MV-4-11 (cell line): ENCODE measurements at regions not wholly inside any gene's neighbourhood (a gene's known extent, or its start where the extent isn't known, plus 50 kb on each side); places are given as distances from the start of the nearest gene placed in this dataset.
A peak's percentile ranks its signal among the peaks of the same experiment; 100 is the strongest.

Experiments
- DNase-seq: peaks from one replicate; lab custom pipeline; 2025; lab: John Stamatoyannopoulos, UW

- no peak for DNase-seq
These were observed 318.0 kb upstream of the PUM3 start for GRCh38 chr9:3161912-3162311.

- no peak for DNase-seq
These were observed 313.1 kb upstream of the PUM3 start for GRCh38 chr9:3157011-3157410.

GRCh38 chr9:3151672-3152576, 308.0 kb upstream of the PUM3 start:
- DNase-seq = no peak

- no peak for DNase-seq
These were observed 306.2 kb upstream of the PUM3 start for GRCh38 chr9:3150074-3150473.

GRCh38 chr9:3138231-3139229, 294.6 kb upstream of the PUM3 start:
- no peak for DNase-seq

- DNase-seq = peak; percentile 73
These were observed 293.4 kb upstream of the PUM3 start for GRCh38 chr9:3137347-3137695.

GRCh38 chr9:3136686-3137346, 292.9 kb upstream of the PUM3 start:
- DNase-seq = peak; percentile 55

- DNase-seq = no peak
These were observed 292.3 kb upstream of the PUM3 start for GRCh38 chr9:3136230-3136629.

- no peak for DNase-seq
These were observed 283.7 kb upstream of the PUM3 start for GRCh38 chr9:3127564-3127963.

GRCh38 chr9:3125602-3126405, 281.9 kb upstream of the PUM3 start:
- DNase-seq = peak; percentile 98

GRCh38 chr9:3124001-3124400, 280.1 kb upstream of the PUM3 start:
- no peak for DNase-seq

- no peak for DNase-seq
These were observed 274.2 kb upstream of the PUM3 start for GRCh38 chr9:3118081-3118480.

- no peak for DNase-seq
These were observed 255.8 kb upstream of the PUM3 start for GRCh38 chr9:3099646-3100045.

GRCh38 chr9:3088219-3088618, 244.3 kb upstream of the PUM3 start:
- no peak for DNase-seq

GRCh38 chr9:3087697-3088096, 243.8 kb upstream of the PUM3 start:
- DNase-seq = no peak

- no peak for DNase-seq
These were observed 237.1 kb upstream of the PUM3 start for GRCh38 chr9:3080951-3081350.

GRCh38 chr9:3074247-3074646, 230.4 kb upstream of the PUM3 start:
- DNase-seq = peak; percentile 89

- no peak for DNase-seq
These were observed 222.7 kb upstream of the PUM3 start for GRCh38 chr9:3066591-3066990.

- DNase-seq = peak; percentile 40
These were observed 216.0 kb upstream of the PUM3 start for GRCh38 chr9:3059781-3060468.

- no peak for DNase-seq
These were observed 214.5 kb upstream of the PUM3 start for GRCh38 chr9:3058409-3058808.
